ENCODE measurements at regions not wholly inside any gene's neighbourhood (a gene's known extent, or its start where the extent isn't known, plus 50 kb on each side); places are given as distances from the start of the nearest gene placed in this dataset.

GRCh38 chr15:85847031-85847430 lies 52.3 kb upstream of the KLHL25 start:
- intact Hi-C loops (cut with DNase I) = no loop called here
- no peak for TF ChIP-seq CTCF (IDR thresholded peaks at IDR 0.05)
- H3K36me3 ChIP-seq = no peaks in the 10 kb centered on the region
- no peak for ATAC-seq
- H3K4me1 ChIP-seq = no peaks in the 10 kb centered on the region
- no peak overlapping the region for H3K4me3 ChIP-seq
- no peak for DNase-seq
- 35 to 37% methylated on average over 3 of the region's 3 CpGs for WGBS, 2 donors
- H3K9me3 ChIP-seq = no peaks in the 10 kb centered on the region
- H3K27ac ChIP-seq = no peak overlapping the region
- no peak for FAIRE-seq
- no peaks in the 10 kb centered on the region for H3K27me3 ChIP-seq

GRCh38 chr15:85849946-85850345 lies 55.2 kb upstream of the KLHL25 start:
- Histone ChIP-seq H3K27ac (no peak overlapping the region), H3K9me3 (no peaks in the 10 kb centered on the region), H3K4me3 (no peak overlapping the region), H3K27me3 (no peaks in the 10 kb centered on the region), H3K36me3 (no peaks in the 10 kb centered on the region), H3K4me1 (no peaks in the 10 kb centered on the region)
- WGBS, 2 donors = 74 to 81% methylated on average over 11 of the region's 11 CpGs
- DNase-seq (no peak), FAIRE-seq (no peak), ATAC-seq (no peak)
- intact Hi-C loops (cut with DNase I) = no loop called here
- no peak for TF ChIP-seq CTCF (IDR thresholded peaks at IDR 0.05)

- Histone ChIP-seq H3K4me1 (no peaks in the 10 kb centered on the region), H3K27me3 (peaks cover 0 to 4% (median 0%) of the 10 kb centered on the region in 4 donors), H3K36me3 (no peaks in the 10 kb centered on the region), H3K9me3 (no peaks in the 10 kb centered on the region), H3K4me3 (no peak overlapping the region), H3K27ac (no peak overlapping the region)
- TF ChIP-seq CTCF (IDR thresholded peaks at IDR 0.05) = no peak
- DNase-seq (no peak), ATAC-seq (no peak), FAIRE-seq (no peak)
- WGBS, 2 donors = 56 to 62% methylated on average over 3 of the region's 3 CpGs
- intact Hi-C loops (cut with DNase I) = no loop called here
These were observed 58.2 kb upstream of the KLHL25 start for GRCh38 chr15:85852969-85853368.

- H3K9me3 ChIP-seq = no peaks in the 10 kb centered on the region
- no peak overlapping the region for H3K4me3 ChIP-seq
- DNase-seq = peak in 2 of 6 donors; percentile 33 to 52
- H3K4me1 ChIP-seq = no peaks in the 10 kb centered on the region
- peak; percentile 67 to 78 (median 72) for TF ChIP-seq CTCF (IDR thresholded peaks at IDR 0.05)
- 35 to 40% methylated on average over 11 of the region's 11 CpGs for WGBS, 2 donors
- H3K27me3 ChIP-seq = peaks cover 0 to 4% (median 2%) of the 10 kb centered on the region in 4 donors
- intact Hi-C loops (cut with DNase I) = no loop called here
- H3K36me3 ChIP-seq = no peaks in the 10 kb centered on the region
- FAIRE-seq = peak; percentile 63
- H3K27ac ChIP-seq = no peak overlapping the region
- peak; percentile 67 to 86 (median 83) for ATAC-seq
These were observed 59.8 kb upstream of the KLHL25 start for GRCh38 chr15:85854345-85855097.

Measured in pancreas (tissue), 10 donors.